SH-SY5Y (cell line): ENCODE measurements at regions not wholly inside any gene's neighbourhood (a gene's known extent, or its start where the extent isn't known, plus 50 kb on each side); places are given as distances from the start of the nearest gene placed in this dataset.

Experiments
- GATA2 ChIP-seq: IDR thresholded peaks from 2 replicates; pipeline ENCODE4 v1.6.1; 2011; ENCODE audit warnings: mild to moderate bottlenecking, low read depth, low read length
- GATA3 ChIP-seq: IDR thresholded peaks from 2 replicates; pipeline ENCODE4 v1.6.1; 2011; ENCODE audit warnings: low read depth, mild to moderate bottlenecking, low read length, moderate library complexity

DNA sequence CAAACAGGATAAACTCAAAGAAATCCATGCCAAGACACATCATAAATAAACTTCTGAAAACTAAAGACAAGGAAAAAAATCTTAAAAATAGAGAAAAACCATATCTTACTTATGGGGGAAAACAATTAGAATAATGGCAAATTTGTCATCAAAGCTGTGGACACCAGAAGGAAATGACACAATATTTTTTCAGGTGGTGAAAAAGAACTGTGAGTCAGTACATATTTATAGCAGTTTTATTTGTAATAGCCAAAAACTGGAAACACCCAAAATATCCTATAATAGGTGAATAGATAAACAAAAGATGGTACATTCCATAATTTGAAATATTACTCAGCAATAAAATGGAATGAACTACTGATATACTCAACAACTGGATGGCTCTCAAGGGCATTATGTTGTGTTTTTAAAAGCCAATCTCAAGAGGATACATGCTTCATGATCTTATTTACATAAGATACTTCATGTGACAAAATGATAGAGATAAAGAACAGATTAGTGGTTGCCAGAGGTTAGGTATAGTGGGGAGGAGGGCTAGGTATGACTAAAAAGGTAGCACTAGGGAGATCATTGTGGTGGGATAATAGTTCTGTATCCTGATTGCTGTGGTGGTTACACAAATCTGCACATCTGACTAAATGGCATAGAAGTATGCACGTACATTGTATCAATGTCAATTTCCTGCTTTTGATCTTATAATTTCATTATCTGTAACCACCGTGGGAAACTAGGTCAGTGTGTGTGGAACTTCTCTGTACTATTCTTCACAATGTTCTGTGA is 191.9 kb downstream of the PPP1R2C start:
- TF ChIP-seq GATA2 (no peak), GATA3 (no peak)

- TF ChIP-seq GATA3 (no peak), GATA2 (no peak)
Measured at GRCh38 chrX:42577936-42578470, 200.0 kb downstream of the PPP1R2C start.

GRCh38 chrX:42567268-42567667 is 210.7 kb downstream of the PPP1R2C start:
- no peak for TF ChIP-seq GATA2
- no peak for TF ChIP-seq GATA3

GRCh38 chrX:42565739-42566138 is 212.2 kb downstream of the PPP1R2C start:
- TF ChIP-seq GATA2 (no peak), GATA3 (no peak)

GRCh38 chrX:42546800-42547199 is 231.2 kb downstream of the PPP1R2C start:
- TF ChIP-seq GATA3: no peak
- no peak for TF ChIP-seq GATA2

GRCh38 chrX:42544883-42545282 is 233.1 kb downstream of the PPP1R2C start:
- no peak for TF ChIP-seq GATA2
- TF ChIP-seq GATA3: no peak

DNA sequence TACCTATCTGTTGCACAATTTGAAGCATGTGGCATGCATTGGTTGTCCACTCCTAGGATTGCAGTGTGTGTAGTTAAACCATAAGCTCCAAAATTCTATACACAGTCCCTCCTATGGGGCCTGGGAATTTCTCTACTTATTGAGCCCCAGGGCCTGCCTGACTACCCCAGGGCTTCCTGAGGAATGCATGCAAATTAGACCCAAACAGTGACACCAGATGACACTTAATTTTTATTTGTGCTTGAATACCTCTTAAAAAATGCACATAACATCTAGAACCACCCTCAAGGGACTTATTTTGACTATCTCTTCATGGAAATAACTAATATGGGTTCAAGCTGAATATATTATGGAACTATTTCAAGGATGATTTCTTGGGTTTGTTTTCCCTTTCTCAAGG is 236.4 kb downstream of the PPP1R2C start:
- TF ChIP-seq GATA2 (no peak), GATA3 (no peak)

DNA sequence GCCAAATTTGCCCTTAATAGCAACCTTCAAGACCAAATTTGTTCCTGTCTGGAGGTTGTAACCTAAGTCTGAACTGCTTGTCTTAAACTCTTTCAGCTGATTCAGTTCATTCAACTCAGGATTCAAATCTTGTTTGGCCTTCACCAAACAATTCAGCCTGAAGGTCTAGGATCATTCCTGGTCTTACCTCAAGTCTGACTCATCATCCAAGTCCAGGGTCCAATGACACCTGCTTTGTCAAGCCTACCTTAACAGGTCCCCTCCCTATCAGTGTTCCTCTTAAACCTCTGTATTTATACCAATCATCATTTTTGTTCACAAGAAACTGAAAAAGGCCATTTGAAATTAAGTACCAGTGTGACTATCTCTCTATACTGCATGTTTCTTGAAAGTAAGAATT is 237.8 kb downstream of the PPP1R2C start:
- TF ChIP-seq GATA3 (no peak), GATA2 (no peak)

DNA sequence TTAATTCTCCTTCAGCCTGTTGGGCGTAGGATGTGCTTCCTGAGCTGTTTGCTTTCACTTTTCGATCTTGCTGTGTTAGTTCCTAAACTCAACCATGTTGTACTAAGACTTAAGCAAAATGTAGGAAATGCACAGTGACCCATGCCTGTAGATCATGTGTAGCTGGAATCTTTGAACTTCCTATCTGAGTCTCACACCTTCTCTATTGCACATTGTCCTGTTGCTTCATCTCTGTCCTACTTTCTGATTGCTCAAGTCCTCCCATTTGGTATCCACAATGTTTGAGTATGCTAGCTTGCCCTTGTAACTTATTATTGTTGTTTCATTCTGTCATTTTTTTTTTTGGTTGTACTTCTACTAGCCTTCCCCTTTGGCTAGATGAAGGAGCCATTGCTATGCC is 239.6 kb downstream of the PPP1R2C start:
- TF ChIP-seq GATA3 (no peak), GATA2 (no peak)

DNA sequence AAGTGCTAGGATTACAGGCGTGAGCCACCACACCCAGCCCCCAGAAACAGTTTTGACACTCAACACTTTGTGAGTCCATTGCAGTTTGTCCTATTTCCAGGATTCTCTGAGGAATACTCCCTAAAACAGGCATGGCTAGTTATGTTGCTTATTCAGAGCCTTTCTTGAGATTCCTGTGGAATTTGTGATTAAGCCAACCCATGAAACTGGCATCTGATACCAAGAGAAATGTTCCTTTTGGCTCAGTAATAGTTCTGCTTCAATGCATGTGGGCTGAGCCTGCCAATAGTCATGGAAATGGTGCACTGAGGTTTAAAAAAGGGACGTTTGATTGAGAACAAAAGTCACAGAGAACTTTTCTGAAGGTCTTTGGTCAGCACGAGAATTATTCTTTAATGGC is 241.7 kb downstream of the PPP1R2C start:
- TF ChIP-seq GATA3 (no peak), GATA2 (no peak)

- TF ChIP-seq GATA3: no peak
- no peak for TF ChIP-seq GATA2
Measured at GRCh38 chrX:42535233-42535632, 242.7 kb downstream of the PPP1R2C start.

DNA sequence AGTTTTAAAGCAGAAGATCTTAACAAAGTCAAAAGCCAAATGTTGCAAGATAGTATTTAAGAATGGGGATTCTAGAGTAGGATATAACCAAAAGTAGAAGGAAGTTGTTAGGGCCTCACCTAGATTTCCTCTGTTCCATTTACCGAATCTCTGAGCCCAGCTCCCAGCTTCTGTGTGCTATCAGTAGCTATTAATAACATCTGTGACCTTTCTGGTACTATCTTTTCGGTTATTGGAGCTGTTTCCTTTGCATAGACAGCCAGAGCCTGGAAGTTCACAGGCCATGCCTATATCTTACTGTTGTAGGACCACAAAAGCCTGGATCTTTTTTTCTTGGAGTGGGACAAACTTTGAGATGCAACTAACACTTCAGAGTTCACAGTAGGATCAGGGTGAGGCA is 244.2 kb downstream of the PPP1R2C start:
- TF ChIP-seq GATA2 (no peak), GATA3 (no peak)

DNA sequence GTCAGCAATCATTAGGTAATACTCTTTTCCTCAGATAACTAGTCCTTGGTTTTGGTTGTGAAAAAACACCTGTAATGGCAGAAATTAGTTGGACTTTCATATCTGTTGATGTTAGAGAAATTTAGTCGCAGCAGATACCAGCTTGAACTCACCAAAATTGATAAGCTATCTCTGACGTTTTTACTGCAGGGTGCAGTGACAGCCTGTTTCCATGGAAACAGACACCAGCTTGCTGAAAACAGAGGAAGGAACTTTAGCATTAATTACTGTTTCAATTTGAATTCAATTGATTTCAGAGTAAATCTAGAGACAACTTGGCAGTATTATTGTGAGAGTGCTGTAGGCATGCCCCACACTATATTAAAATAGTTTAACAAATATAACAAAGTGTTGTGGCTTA is 246.5 kb downstream of the PPP1R2C start:
- TF ChIP-seq GATA2: no peak
- TF ChIP-seq GATA3: no peak

GRCh38 chrX:42530027-42530426 is 247.9 kb downstream of the PPP1R2C start:
- TF ChIP-seq GATA3: no peak
- no peak for TF ChIP-seq GATA2

GRCh38 chrX:42524379-42524778 is 253.6 kb downstream of the PPP1R2C start:
- TF ChIP-seq GATA3 (no peak), GATA2 (no peak)

DNA sequence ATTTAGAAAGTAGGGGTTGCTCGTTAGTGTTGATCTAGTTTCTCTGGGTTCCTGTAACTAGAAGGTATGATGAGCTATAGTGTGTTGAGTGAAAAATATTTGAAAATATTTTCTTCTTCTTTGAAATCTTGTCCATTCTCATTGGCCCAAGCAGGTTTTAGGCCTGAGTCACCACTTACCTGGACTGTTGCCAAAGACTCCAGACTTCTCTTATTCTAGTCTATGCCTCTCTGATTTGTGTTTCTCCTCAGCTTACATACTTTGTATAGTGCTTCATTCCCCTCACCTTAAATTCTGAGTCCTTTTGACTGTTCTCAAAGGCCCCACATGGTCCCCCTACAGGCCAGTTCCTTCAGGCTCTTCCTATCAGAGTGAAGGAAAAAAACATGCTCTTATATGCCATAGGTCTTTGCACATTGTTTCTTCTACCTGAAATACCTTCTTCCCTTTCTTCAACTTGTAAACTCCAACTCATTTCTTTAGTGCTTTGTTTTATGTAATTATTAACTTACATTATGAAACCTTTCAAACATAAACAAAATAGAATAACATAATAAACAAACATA is 258.2 kb downstream of the PPP1R2C start:
- TF ChIP-seq GATA2 (no peak), GATA3 (no peak)
